ENCODE measurements at regions not wholly inside any gene's neighbourhood (a gene's known extent, or its start where the extent isn't known, plus 50 kb on each side); places are given as distances from the start of the nearest gene placed in this dataset.

DNA sequence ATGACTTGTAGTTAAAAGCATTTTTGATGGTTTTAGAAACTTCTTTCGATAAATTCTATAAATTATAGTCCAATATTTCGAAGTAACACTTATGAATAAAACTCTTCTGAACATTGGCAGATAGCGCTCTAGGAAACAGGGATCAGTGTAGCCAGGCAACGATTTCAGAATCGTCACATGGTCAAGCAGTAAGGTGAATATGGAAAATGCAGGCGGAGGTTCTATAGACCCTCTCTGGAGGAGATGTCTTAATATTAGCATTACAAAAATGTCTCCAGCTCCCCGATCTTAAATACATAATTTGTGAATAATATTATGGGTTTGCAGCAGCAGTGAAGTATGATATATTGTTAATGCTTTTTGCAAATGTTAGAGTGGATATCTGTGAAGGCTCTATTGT lies 310.3 kb downstream of the SS18 start:
- no peak for TF ChIP-seq POLR2AphosphoS5 (IDR thresholded peaks at IDR 0.05)
- TF ChIP-seq, protein P1, sequence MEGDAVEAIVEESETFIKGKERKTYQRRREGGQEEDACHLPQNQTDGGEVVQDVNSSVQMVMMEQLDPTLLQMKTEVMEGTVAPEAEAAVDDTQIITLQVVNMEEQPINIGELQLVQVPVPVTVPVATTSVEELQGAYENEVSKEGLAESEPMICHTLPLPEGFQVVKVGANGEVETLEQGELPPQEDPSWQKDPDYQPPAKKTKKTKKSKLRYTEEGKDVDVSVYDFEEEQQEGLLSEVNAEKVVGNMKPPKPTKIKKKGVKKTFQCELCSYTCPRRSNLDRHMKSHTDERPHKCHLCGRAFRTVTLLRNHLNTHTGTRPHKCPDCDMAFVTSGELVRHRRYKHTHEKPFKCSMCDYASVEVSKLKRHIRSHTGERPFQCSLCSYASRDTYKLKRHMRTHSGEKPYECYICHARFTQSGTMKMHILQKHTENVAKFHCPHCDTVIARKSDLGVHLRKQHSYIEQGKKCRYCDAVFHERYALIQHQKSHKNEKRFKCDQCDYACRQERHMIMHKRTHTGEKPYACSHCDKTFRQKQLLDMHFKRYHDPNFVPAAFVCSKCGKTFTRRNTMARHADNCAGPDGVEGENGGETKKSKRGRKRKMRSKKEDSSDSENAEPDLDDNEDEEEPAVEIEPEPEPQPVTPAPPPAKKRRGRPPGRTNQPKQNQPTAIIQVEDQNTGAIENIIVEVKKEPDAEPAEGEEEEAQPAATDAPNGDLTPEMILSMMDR (IDR thresholded peaks at IDR 0.05), result no peak

All from transverse colon (tissue), 4 donors.